ENCODE measurements at regions not wholly inside any gene's neighbourhood (a gene's known extent, or its start where the extent isn't known, plus 50 kb on each side); places are given as distances from the start of the nearest gene placed in this dataset.

- H3K36me3 Mint-ChIP-seq (ENCODE audit: low read depth), result no peaks in the 10 kb centered on the region
- TF ChIP-seq, protein P1, sequence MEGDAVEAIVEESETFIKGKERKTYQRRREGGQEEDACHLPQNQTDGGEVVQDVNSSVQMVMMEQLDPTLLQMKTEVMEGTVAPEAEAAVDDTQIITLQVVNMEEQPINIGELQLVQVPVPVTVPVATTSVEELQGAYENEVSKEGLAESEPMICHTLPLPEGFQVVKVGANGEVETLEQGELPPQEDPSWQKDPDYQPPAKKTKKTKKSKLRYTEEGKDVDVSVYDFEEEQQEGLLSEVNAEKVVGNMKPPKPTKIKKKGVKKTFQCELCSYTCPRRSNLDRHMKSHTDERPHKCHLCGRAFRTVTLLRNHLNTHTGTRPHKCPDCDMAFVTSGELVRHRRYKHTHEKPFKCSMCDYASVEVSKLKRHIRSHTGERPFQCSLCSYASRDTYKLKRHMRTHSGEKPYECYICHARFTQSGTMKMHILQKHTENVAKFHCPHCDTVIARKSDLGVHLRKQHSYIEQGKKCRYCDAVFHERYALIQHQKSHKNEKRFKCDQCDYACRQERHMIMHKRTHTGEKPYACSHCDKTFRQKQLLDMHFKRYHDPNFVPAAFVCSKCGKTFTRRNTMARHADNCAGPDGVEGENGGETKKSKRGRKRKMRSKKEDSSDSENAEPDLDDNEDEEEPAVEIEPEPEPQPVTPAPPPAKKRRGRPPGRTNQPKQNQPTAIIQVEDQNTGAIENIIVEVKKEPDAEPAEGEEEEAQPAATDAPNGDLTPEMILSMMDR (IDR thresholded peaks at IDR 0.05), result no peak
- H3K4me3 Mint-ChIP-seq (ENCODE audit: unreplicated experiment), result no peak overlapping the region
- H3K4me1 Mint-ChIP-seq (ENCODE audit: low read depth), result peaks cover 17% of the 10 kb centered on the region
- DNase-seq (ENCODE audit: low spot score), result no peak
- H3K27me3 Mint-ChIP-seq (ENCODE audit: low read depth), result peaks cover 7% of the 10 kb centered on the region
- H3K27ac Mint-ChIP-seq (ENCODE audit: unreplicated experiment), result no peak overlapping the region
- H3K9me3 Mint-ChIP-seq (ENCODE audit: low read depth), result no peaks in the 10 kb centered on the region
Measured at GRCh38 chr1:14495381-14495780, 103.1 kb upstream of the KAZN start.

GRCh38 chr1:14495996-14496395 is 102.5 kb upstream of the KAZN start:
- TF ChIP-seq, protein P1 (IDR thresholded peaks at IDR 0.05), result no peak
- no peaks in the 10 kb centered on the region for H3K36me3 Mint-ChIP-seq (ENCODE audit: low read depth)
- H3K27ac Mint-ChIP-seq (ENCODE audit: unreplicated experiment), result no peak overlapping the region

DNA sequence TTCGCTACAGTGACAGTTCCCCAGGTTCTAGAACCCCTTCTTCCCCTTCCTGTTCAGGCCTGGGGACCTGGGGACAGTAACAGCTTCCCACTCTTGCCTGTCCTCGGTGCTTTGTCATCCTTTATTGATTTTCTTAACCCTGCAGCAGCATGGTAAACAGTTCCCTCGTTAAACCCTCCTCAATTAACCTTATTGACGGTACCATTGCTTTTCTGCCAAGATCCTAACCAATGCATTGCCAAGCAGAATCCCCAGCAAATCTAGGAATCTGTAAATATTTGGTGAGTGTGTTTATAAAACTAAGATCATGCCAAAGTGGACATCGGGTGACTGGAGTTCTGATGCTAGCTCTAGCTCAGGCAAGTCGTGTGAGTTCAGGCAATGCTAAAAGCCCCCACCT is 99.6 kb upstream of the KAZN start:
- Mint-ChIP-seq H3K27ac (ENCODE audit: unreplicated experiment) (no peak overlapping the region), H3K4me1 (ENCODE audit: low read depth) (peaks cover 17% of the 10 kb centered on the region), H3K36me3 (ENCODE audit: low read depth) (no peaks in the 10 kb centered on the region), H3K27me3 (ENCODE audit: low read depth) (peaks cover 3% of the 10 kb centered on the region), H3K9me3 (ENCODE audit: low read depth) (peaks cover 2% of the 10 kb centered on the region), H3K4me3 (ENCODE audit: unreplicated experiment) (no peak overlapping the region)
- TF ChIP-seq, protein P1 (IDR thresholded peaks at IDR 0.05), result no peak
- DNase-seq (ENCODE audit: low spot score), result no peak

More at GRCh38 chr1:14495996-14496395, 102.5 kb upstream of the KAZN start:
- no peaks in the 10 kb centered on the region for H3K9me3 Mint-ChIP-seq (ENCODE audit: low read depth)
- DNase-seq (ENCODE audit: low spot score), result no peak
- H3K27me3 Mint-ChIP-seq (ENCODE audit: low read depth), result peaks cover 7% of the 10 kb centered on the region
- H3K4me3 Mint-ChIP-seq (ENCODE audit: unreplicated experiment), result no peak overlapping the region
- H3K4me1 Mint-ChIP-seq (ENCODE audit: low read depth), result peaks cover 17% of the 10 kb centered on the region

DNA sequence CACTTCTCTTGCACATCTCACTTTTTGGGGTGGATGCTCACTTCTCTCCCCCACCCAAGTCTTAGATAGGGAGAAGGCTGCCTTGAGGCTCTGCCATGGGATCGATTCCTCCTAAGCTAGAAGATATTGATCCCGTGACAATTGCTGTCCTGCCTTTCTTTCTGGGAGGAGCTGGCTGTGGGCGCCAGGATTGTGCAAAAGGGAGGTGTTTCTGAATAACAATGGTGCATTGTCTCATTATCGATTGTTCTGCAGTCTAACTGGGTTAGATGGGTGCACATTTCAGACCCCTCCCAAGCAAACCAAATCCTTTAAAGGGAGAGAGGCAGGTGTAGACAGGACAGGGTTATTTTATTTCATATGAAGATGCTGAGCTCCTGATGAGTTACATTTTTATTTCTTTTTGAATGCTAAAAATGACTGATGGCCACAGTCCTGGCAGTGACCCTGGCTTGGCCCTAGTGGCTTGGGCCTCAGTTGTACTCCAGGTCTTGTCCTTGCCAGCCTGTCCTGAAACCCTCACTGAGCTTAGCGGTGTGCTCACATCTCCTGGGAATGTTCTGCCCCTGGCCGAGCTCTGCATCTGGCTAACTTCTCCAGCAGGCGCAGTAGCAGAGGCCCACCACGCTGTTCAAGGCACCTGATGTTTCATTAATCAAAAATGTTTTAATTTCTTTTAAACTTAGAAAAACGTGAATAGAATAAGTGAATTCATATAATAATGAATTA is 99.0 kb upstream of the KAZN start:
- Mint-ChIP-seq H3K27me3 (ENCODE audit: low read depth) (peaks cover 1% of the 10 kb centered on the region), H3K27ac (ENCODE audit: unreplicated experiment) (no peak overlapping the region), H3K9me3 (ENCODE audit: low read depth) (peaks cover 2% of the 10 kb centered on the region), H3K36me3 (ENCODE audit: low read depth) (no peaks in the 10 kb centered on the region), H3K4me3 (ENCODE audit: unreplicated experiment) (no peak overlapping the region), H3K4me1 (ENCODE audit: low read depth) (peaks cover 17% of the 10 kb centered on the region)
- DNase-seq (ENCODE audit: low spot score), result no peak
- TF ChIP-seq, protein P1 (IDR thresholded peaks at IDR 0.05), result no peak

DNA sequence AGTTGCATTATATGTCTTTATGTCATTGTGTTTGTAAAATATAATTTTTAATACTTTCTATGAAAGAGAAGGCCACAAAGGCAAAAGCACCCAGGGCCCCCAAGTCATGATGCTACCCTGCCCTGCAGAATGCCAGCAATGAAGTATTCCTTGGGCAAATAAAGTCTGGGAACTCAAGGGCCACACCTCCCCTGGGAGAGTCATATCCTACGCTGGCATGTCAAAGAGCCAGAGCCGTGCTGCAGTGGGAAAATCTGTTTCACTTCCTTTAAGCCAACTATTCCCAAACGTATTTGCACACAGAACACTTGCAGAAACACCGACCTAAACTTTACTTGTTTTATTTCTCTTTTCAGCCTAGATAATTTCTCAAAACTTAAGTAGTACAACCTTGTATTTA is 98.4 kb upstream of the KAZN start:
- no peak overlapping the region for H3K27ac Mint-ChIP-seq (ENCODE audit: unreplicated experiment)
- TF ChIP-seq, protein P1 (IDR thresholded peaks at IDR 0.05), result no peak
- peaks cover 17% of the 10 kb centered on the region for H3K4me1 Mint-ChIP-seq (ENCODE audit: low read depth)
- H3K36me3 Mint-ChIP-seq (ENCODE audit: low read depth), result no peaks in the 10 kb centered on the region
- DNase-seq (ENCODE audit: low spot score), result no peak
- H3K9me3 Mint-ChIP-seq (ENCODE audit: low read depth), result peaks cover 2% of the 10 kb centered on the region
- peaks cover 1% of the 10 kb centered on the region for H3K27me3 Mint-ChIP-seq (ENCODE audit: low read depth)
- H3K4me3 Mint-ChIP-seq (ENCODE audit: unreplicated experiment), result no peak overlapping the region

All from chondrocyte (in vitro differentiated cells).